HG03460 (cell line): ENCODE measurements at regions not wholly inside any gene's neighbourhood (a gene's known extent, or its start where the extent isn't known, plus 50 kb on each side); places are given as distances from the start of the nearest gene placed in this dataset.
"Not testable (repeated sequence)": the region's sequence is repeated elsewhere in the genome, so short reads cannot be mapped to it uniquely, and the experiment has no call there.

ENCODE experiments used
- ATAC-seq: cut with Tn5 transposase; IDR thresholded peaks from one replicate; pipeline ENCODE4 v1.9.1; 2021; ENCODE audit not compliant: unreplicated experiment

GRCh38 chr12:105455261-105455660, 124.8 kb downstream of the C12orf75 start:
- ATAC-seq = no peak

- no peak for ATAC-seq
These were observed 126.5 kb downstream of the C12orf75 start for GRCh38 chr12:105457026-105457425.

DNA sequence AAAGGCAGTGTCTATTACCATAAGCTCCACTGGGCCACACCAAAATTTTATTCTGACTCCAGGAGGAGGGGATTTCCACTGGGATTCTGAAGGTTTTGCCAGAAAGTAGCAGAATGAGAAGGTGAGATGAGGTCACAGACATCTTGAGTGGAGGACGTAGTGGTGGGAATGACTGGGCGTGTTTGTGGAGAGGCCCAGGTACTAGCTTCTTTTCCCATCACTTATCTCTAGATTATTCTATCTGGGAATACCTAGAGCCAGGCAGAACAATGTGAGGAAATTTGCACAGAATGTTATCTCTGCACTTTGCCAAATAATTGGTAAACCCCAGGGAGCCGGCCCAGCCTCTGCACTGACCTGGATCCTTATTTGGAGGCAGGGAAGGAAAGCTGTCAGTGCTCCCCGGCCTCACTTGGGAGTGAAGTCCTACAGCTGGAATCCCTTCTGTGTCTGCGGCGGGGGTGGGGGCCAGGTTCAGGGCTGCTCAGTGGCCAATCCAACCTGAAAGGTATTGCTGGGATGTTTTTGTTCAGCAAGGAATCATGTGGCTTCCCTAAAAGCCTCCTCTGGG, 129.4 kb downstream of the C12orf75 start:
- ATAC-seq = no peak

DNA sequence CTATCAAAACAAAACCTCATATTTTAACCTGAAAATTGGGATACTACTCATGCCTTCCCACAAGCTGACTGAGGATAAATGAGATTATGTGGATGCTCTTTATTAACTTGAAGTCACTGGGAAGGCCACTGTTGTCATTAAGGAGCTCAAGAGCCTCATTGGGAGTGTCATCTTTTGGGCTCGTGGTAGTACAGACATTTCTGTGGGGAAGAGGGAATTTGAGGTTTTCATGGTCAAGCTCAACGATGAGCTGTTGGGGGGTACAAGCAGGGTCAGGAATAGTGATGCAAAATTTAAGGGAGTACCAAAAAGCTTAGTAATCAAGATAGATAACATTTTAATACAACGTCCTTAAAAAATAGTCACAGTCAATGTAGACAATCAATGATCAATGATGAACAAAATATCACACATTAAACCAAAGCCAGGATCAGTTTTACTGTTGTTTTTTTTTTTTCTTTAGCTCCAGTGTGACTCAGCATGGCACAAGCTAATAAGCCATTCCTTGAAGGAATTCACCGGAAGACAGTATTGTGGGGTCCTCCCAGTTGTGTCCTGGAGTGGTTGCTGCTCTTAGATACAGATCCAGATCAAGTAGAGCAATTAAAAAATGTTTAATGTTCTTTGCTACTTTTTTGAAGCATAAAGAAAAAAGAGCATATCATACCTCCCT, 130.9 kb downstream of the C12orf75 start:
- no peak for ATAC-seq

GRCh38 chr12:105461944-105462762, 131.7 kb downstream of the C12orf75 start:
- no peak for ATAC-seq

- no peak for ATAC-seq
These were observed 132.3 kb downstream of the C12orf75 start for GRCh38 chr12:105462831-105463230.

GRCh38 chr12:105464406-105464805, 133.9 kb downstream of the C12orf75 start:
- ATAC-seq = no peak

GRCh38 chr12:105466231-105466900, 135.9 kb downstream of the C12orf75 start:
- ATAC-seq = no peak

DNA sequence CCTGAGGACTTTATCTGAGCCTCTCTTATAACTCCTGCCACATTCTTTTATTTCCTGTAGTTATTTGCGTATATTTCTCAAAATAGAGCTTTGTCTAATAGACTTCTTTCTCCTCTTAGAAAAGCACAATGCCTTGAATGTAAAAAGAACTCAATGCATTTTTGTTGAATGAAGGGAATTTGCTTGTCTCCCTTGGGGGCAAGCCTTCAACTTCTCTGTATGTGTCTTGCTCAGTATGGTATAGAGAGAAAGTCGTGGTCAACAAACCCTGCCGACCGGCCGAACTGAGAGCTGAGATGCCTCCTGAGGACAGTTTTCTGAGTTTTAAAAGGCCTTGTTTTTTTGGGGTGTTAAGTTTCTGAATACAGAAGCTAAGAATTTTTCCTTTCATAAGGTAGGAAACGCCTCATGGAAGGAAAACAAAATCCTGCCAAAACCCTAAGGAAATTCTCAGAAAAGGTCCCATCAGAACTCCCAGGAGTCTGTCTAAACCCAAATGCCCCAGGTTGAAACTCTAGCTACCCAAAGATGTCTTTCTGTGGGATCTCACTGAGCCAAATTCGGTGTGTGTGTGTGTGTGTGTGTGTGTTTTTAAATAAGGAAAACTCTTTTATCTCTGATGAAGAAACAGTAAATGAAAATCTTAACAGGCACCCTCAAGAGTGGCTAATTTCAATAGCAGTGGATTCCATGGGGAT, 136.6 kb downstream of the C12orf75 start:
- no peak for ATAC-seq

DNA sequence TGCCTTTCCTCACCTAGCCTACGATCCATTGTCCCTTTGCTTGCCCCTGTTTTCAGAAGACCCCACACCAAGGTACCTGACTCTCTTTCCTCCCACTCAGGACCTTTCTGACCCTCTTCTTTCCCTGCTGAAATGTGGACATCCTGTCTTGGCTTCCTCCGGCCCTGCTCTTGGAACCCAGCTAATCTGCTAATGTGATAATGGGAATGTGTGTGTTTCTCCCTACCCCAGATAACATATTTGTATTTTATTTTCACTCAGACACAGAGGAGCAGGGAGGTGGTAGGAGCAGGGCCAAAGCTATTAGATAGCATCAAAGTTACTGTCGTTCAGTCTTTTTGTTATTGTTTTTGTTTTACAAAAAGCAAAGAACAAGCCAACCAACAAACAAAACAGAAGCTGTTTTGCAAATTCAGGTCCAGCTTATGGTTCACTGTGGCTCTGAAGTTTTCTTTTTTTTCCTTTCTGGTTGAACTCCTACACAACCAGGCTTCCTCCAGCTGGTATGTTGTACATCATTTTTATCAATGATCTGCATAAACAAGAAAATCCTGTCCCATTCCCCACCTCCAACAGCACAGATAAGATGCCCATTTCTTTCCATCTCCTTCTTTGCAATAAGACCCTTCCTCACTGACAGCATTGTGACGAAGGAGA, 137.3 kb downstream of the C12orf75 start:
- no peak for ATAC-seq

DNA sequence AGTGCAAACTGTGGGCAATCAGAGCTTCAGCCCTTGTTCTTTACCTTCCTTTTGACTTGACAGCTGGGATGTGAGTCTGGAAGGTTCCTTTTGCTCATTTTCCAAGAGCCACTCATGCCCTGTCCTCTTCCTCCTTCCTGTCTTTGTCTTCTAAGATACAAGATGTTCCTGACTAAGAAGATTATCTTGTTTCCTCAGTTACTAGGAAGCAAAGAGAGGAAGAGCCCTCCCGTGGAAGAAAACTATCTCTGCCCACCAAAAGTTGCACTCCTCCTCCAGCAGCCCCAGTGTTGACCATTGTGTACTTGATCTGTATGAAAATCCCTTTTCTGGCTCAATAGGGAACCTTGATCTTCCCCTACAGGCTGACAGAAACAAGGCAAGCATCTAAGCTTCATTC, 138.0 kb downstream of the C12orf75 start:
- ATAC-seq = no peak

DNA sequence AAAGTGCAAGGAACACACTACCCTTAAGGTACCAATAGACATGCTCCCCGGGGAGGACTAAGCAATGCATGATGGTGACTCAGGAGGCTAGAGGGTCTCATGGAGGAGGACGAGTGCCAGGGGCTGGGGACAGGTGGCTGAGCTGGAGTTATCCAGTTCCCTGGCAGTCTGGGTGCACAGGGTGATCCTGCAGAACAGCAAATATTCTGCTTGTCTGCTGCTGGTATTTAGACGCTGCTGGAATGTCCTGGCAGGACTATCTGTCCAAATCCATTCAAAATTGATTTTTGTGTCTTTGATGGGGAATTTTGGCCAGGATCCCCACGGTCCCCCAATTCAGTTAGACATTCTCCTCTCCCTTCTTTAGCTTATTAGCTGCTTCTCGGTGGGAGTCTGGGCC, 138.7 kb downstream of the C12orf75 start:
- ATAC-seq = no peak

DNA sequence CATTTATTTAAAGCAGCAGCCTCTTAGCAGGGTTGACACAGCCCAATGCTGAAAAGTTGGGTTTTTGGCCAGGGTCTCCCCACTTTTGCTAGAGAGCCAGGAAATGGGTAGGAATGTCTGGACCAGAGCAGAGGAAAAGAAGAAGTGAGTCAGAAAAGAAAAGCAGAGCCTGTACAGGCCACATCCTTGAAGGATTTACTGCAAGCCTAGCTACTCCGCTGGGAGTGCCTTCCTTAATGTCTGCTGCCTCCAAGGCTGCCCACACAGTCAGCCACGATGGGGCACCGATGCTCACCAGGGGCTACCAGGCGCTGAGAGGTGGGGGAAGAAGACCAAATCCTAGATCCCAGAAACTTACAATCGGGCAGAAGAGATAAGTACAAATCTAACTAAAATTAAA, 139.2 kb downstream of the C12orf75 start:
- no peak for ATAC-seq

GRCh38 chr12:105470102-105470501, 139.6 kb downstream of the C12orf75 start:
- ATAC-seq = no peak

DNA sequence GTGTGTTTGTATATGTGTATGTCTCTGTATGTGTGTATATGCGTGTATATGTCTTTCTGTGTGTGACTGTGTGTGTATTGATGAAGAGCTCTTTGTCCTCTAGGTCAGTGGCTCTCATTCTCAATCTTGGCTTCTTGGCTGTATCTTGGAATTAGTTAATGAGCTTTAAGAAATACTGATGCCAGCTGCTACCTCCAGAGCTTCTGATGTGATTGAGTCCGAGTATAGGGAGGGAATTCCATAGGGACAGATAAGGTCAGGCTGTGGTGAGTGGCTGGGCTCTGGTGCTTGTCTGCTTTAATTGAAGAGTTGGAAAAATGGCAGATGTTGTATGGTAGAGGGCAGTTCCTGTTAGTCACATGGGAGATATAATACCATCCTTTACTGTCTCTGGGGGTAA, 140.1 kb downstream of the C12orf75 start:
- ATAC-seq = no peak

GRCh38 chr12:105474672-105475071, 144.2 kb downstream of the C12orf75 start:
- no peak for ATAC-seq

GRCh38 chr12:105476616-105477015, 146.1 kb downstream of the C12orf75 start:
- ATAC-seq = peak; percentile 61

DNA sequence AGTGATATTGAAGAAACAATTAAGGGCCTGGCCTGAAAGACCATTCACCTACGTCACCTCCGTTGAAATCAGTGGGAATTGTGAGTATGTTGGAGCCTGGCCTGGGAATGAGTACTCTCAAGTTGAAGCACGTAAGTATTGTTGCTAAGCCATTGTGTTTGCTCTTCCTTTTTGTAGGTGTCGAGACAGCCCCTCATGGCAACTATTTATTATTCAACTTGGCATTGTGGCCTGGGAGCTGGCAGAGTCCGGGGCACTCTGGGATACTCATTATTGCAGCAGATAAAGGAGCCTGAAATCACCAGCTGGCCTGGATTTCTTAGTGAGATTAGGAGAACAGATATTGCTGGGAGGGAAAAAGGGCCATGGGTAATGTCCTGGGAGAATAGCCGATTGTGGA, 147.4 kb downstream of the C12orf75 start:
- no peak for ATAC-seq

DNA sequence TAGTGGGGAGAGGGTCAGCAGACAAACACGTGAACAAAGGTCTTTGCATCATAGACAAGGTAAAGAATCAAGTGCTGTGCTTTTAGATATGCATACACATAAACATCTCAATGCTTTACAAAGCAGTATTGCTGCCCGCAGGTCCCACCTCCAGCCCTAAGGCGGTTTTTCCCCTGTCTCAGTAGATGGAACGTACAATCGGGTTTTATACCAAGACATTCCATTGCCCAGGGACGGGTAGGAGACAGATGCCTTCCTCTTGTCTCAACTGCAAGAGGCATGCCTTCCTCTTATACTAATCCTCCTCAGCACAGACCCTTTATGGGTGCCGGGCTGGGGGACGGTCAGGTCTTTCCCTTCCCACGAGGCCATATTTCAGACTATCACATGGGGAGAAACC, 148.3 kb downstream of the C12orf75 start:
- not testable (repeated sequence) for ATAC-seq

GRCh38 chr12:105479710-105480109, 149.2 kb downstream of the C12orf75 start:
- ATAC-seq = no peak
